ENCODE measurements at regions not wholly inside any gene's neighbourhood (a gene's known extent, or its start where the extent isn't known, plus 50 kb on each side); places are given as distances from the start of the nearest gene placed in this dataset.

GRCh38 chr6:159467473-159468041 is 225.5 kb downstream of the SOD2 start:
- ATAC-seq = no peak
- intact Hi-C loops (cut with DNase I) = no loop called here
- H3K27ac ChIP-seq = no peak overlapping the region

GRCh38 chr6:159466926-159467325 is 226.1 kb downstream of the SOD2 start:
- DNase-seq (no peak), ATAC-seq (no peak)
- no peak overlapping the region for H3K4me3 ChIP-seq
- intact Hi-C loops (cut with DNase I) = no loop called here
- H3K4me1 ChIP-seq = no peaks in the 10 kb centered on the region
- no peak for TF ChIP-seq CTCF (IDR thresholded peaks at IDR 0.05)
- H3K27me3 ChIP-seq = no peaks in the 10 kb centered on the region
- H3K9me3 ChIP-seq = no peaks in the 10 kb centered on the region
- no peak overlapping the region for H3K27ac ChIP-seq
- no peaks in the 10 kb centered on the region for H3K36me3 ChIP-seq

More at GRCh38 chr6:159467473-159468041, 225.5 kb downstream of the SOD2 start:
- no peaks in the 10 kb centered on the region for H3K27me3 ChIP-seq
- no peak overlapping the region for H3K4me3 ChIP-seq
- no peak for DNase-seq
- TF ChIP-seq CTCF (IDR thresholded peaks at IDR 0.05) = no peak
- no peaks in the 10 kb centered on the region for H3K36me3 ChIP-seq
- no peaks in the 10 kb centered on the region for H3K9me3 ChIP-seq
- no peaks in the 10 kb centered on the region for H3K4me1 ChIP-seq

DNA sequence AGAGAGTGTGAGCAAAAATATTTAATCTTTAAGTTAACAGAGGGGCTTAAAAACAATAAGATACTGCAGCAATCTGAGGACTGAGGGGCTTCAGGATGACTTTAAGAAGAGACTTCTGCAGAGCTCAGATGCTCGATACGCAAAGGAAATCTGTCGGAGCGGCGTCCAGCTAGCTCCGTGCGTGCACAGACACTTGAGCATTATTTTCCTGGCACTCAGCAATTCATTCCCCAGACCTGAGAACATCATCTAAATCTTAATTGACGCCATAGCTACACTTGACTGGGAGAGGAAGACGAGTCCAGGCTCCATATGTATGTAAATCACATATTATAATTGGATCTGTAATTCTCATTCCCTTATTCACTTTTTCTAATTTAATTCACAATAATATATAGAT is 228.2 kb downstream of the SOD2 start:
- intact Hi-C loops (cut with DNase I) = no loop called here
- no peak for TF ChIP-seq CTCF (IDR thresholded peaks at IDR 0.05)
- Histone ChIP-seq H3K27ac (no peak overlapping the region), H3K4me3 (no peak overlapping the region), H3K9me3 (no peaks in the 10 kb centered on the region), H3K36me3 (no peaks in the 10 kb centered on the region), H3K4me1 (no peaks in the 10 kb centered on the region), H3K27me3 (no peaks in the 10 kb centered on the region)
- no peak for DNase-seq
- ATAC-seq = no peak

GRCh38 chr6:159463119-159463829 is 229.8 kb downstream of the SOD2 start:
- intact Hi-C loops (cut with DNase I) = no loop called here
- TF ChIP-seq CTCF (IDR thresholded peaks at IDR 0.05) = peak; percentile 27
- DNase-seq = no peak

GRCh38 chr6:159462431-159462830 is 230.6 kb downstream of the SOD2 start:
- no peaks in the 10 kb centered on the region for H3K36me3 ChIP-seq
- no peak overlapping the region for H3K27ac ChIP-seq
- H3K4me1 ChIP-seq = no peaks in the 10 kb centered on the region
- ATAC-seq (no peak), DNase-seq (no peak)
- H3K9me3 ChIP-seq = no peaks in the 10 kb centered on the region
- intact Hi-C loops (cut with DNase I) = no loop called here
- no peaks in the 10 kb centered on the region for H3K27me3 ChIP-seq
- no peak for TF ChIP-seq CTCF (IDR thresholded peaks at IDR 0.05)
- H3K4me3 ChIP-seq = no peak overlapping the region

More at GRCh38 chr6:159463119-159463829, 229.8 kb downstream of the SOD2 start:
- Histone ChIP-seq H3K4me1 (no peaks in the 10 kb centered on the region), H3K9me3 (no peaks in the 10 kb centered on the region), H3K27ac (no peak overlapping the region), H3K4me3 (no peak overlapping the region), H3K27me3 (no peaks in the 10 kb centered on the region), H3K36me3 (no peaks in the 10 kb centered on the region)
- ATAC-seq = no peak

All from upper lobe of right lung (tissue), 1 donor.